Activated naive CD4-positive, alpha-beta T cell treated with Interleukin-2 at 50 U/mL for 16 hours (primary cell): ENCODE measurements at regions not wholly inside any gene's neighbourhood (a gene's known extent, or its start where the extent isn't known, plus 50 kb on each side); places are given as distances from the start of the nearest gene placed in this dataset.
A peak's percentile ranks its signal among the peaks of the same experiment; 100 is the strongest.

Experiments
- DNase-seq: peaks from one replicate; pipeline ENCODE4 v3.0.0-alpha.2; 2020

GRCh38 chr3:188080091-188080490 is 73.9 kb upstream of the LPP start:
- DNase-seq: no peak

- no peak for DNase-seq
These were observed 71.9 kb upstream of the LPP start for GRCh38 chr3:188082031-188082430.

GRCh38 chr3:188082450-188082849 is 71.5 kb upstream of the LPP start:
- no peak for DNase-seq

- DNase-seq: no peak
These were observed 70.9 kb upstream of the LPP start for GRCh38 chr3:188083011-188083410.

GRCh38 chr3:188084752-188085583 is 69.0 kb upstream of the LPP start:
- no peak for DNase-seq

GRCh38 chr3:188085584-188086560 is 68.1 kb upstream of the LPP start:
- no peak for DNase-seq

GRCh38 chr3:188088948-188089685 is 64.8 kb upstream of the LPP start:
- DNase-seq: no peak

- DNase-seq: no peak
These were observed 63.2 kb upstream of the LPP start for GRCh38 chr3:188090620-188091309.

GRCh38 chr3:188091746-188092145 is 62.2 kb upstream of the LPP start:
- no peak for DNase-seq

GRCh38 chr3:188092648-188093047 is 61.3 kb upstream of the LPP start:
- DNase-seq: peak; percentile 29

GRCh38 chr3:188095431-188095830 is 58.5 kb upstream of the LPP start:
- DNase-seq: no peak

- no peak for DNase-seq
These were observed 56.2 kb upstream of the LPP start for GRCh38 chr3:188097791-188098190.

- DNase-seq: no peak
These were observed 54.0 kb upstream of the LPP start for GRCh38 chr3:188099907-188100306.

GRCh38 chr3:188102861-188103547 is 51.0 kb upstream of the LPP start:
- no peak for DNase-seq

- no peak for DNase-seq
These were observed 49.9 kb upstream of the LPP start for GRCh38 chr3:188104050-188104449.
